ENCODE measurements at regions not wholly inside any gene's neighbourhood (a gene's known extent, or its start where the extent isn't known, plus 50 kb on each side); places are given as distances from the start of the nearest gene placed in this dataset.

- no peak for TF ChIP-seq CTCF (IDR thresholded peaks at IDR 0.05)
- no peak for TF ChIP-seq POLR2A (IDR thresholded peaks at IDR 0.05)
These were observed 634.9 kb upstream of the PIK3C3 start for GRCh38 chr18:41320100-41320499.

Data from Peyer's patch (tissue), 4 donors.